Stimulated activated CD4-positive, alpha-beta T cell treated with anti-CD3 and anti-CD28 coated beads, Interleukin-1b, Interleukin-23, amount 100 ng/mL, for 1 hour (primary cell): ENCODE measurements at regions not wholly inside any gene's neighbourhood (a gene's known extent, or its start where the extent isn't known, plus 50 kb on each side); places are given as distances from the start of the nearest gene placed in this dataset.

ENCODE experiments used
- DNase-seq, 2 donors: peaks; one replicate each; pipeline ENCODE4 v3.0.0-alpha.2; 2020; ENCODE audit warnings: low read depth in 2 of 2

DNA sequence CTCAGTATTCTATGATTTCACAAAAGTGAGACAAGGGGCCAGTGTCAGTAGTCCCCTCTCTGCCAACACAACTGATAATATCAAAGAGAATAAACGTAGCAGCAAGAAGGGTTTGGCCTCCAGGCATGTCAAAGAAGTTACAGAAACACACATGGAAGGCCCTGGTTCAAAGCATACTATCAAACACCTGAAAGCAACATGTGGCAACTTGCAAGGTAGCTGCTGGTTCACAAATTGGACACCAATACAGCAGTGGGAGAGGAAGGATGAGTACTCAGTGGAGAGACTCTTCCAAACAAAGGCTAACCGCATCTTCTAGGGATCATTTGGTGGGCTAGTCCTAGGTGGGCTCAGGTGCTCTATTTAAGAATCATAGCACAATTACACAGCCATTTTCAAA, 74.9 kb upstream of the MAOA start:
- no peak for DNase-seq

GRCh38 chrX:43581888-43582539, 74.1 kb upstream of the MAOA start:
- DNase-seq = no peak

- DNase-seq = no peak
Measured at GRCh38 chrX:43582540-43582913, 73.6 kb upstream of the MAOA start.

- DNase-seq = no peak
Measured at GRCh38 chrX:43585922-43586321, 70.2 kb upstream of the MAOA start.

DNA sequence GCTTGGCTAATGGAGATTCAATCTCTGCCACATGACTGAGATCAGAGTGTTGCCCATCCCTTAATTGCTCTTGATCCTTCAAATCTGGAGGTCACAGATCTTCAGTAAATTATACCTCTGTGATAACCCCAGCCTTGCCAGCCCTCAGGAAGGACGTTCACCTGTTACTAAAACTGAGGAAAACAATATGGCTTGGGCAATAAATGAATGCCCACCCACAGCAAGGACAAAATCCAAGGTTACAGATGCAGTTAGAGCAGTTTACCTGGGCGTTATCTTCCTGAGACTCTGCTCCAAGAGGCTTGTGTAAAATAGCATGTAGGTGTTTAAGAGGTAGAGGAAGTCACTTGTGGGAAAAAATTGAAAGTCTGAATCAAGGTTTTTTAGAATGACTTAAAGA, 69.3 kb upstream of the MAOA start:
- no peak for DNase-seq

- DNase-seq = no peak
Measured at GRCh38 chrX:43589735-43590134, 66.4 kb upstream of the MAOA start.

DNA sequence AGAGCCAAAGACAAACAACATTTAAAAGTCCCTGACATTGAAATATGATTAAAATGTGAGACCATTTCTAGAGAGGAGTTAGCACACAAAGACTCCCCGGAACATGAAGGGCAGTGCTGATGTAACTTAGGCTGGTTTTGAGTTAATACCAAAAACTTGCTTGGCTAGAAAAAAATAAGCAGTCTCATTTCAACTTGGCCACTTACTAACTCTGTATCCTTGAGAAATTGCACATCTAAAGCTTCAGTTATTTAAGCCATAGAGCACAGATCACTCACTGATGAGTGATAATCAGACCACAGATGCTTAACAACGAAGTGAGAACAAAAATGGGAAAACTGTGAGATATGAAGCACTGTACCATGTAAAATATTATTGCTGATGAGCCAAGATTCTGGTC, 65.9 kb upstream of the MAOA start:
- DNase-seq = no peak

GRCh38 chrX:43592597-43592996, 63.5 kb upstream of the MAOA start:
- DNase-seq = no peak

DNA sequence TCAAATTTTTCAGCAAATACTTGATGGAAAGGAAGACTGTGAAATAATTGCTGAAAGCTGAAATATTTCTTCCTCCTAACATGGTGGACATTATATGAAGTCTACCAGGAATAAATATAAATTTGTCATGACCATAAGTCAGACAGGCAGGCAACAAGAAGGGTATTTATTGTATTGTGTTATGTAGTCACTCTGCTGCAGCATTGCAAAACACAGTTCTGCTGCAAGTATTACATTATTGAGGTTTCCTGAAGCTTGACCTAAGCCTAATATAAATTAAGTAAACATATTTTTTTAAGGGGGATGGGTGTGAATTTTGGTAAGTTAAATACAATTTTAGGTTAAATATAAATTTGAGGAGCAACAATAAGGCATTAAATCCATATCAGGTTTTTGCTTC, 60.2 kb upstream of the MAOA start:
- DNase-seq = no peak

DNA sequence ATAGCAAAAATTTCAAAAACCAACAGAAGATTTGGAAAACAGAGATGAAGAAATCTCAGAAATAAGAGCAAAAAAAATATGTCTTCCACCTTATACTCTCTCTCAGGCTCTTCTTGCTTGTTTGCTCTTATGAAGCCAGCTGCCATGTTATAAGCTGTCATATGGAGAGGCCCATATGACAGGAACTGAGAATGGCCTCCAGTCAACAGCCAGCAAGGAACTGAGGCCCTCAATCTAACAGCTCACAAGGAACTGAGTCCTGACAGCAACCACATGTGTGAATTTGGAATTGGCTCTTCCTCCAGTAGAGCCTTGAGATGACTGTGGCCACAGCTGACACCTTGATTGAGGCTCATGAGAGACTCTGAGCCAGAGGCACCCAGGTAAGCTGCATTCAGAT, 51.3 kb upstream of the MAOA start:
- DNase-seq = no peak

GRCh38 chrX:43605351-43605750, 50.7 kb upstream of the MAOA start:
- no peak for DNase-seq
